Adrenal gland (tissue), 9 donors: ENCODE measurements at regions not wholly inside any gene's neighbourhood (a gene's known extent, or its start where the extent isn't known, plus 50 kb on each side); places are given as distances from the start of the nearest gene placed in this dataset.

Source experiments
- DNase-seq, 7 donors: peaks; one replicate each; pipeline ENCODE4 v3.0.0-alpha.2; 2019 to 2020
- H3K27ac ChIP-seq, 5 donors: fragments of 200-600 bp; sonication (generic) in 4 of 5; 1 replicate in 3 of 5; 2 replicates in 2 of 5; pipeline versions ENCODE4 v1.5.1 to v1.8.0; 2016 to 2020; ENCODE audit warnings: mild to moderate bottlenecking in 1 of 5
- H3K27me3 ChIP-seq: fragments of 200-600 bp; 2 replicates; pipeline ENCODE4 v1.8.0; 2021
- H3K36me3 ChIP-seq, 2 donors: fragments of 200-600 bp; replicated peaks in 1 of 2; 1 replicate in 1 of 2; 2 replicates in 1 of 2; pipeline versions ENCODE4 v1.5.1 to v1.8.0; 2018 to 2022
- H3K4me1 ChIP-seq, 2 donors: fragments of 200-600 bp; replicated peaks in 1 of 2; 1 replicate in 1 of 2; 2 replicates in 1 of 2; pipeline versions ENCODE4 v1.5.1 to v1.8.0; 2018 to 2021
- H3K4me3 ChIP-seq, 4 donors: fragments of 200-600 bp; sonication (generic) in 3 of 4; one replicate each; pipeline ENCODE4 v1.5.1; 2016 to 2018
- H3K9me3 ChIP-seq, 3 donors: fragments of 200-600 bp; sonication (generic) in 1 of 3; replicated peaks in 1 of 3; 1 replicate in 2 of 3; 2 replicates in 1 of 3; pipeline versions ENCODE4 v1.5.1 to v1.8.0; 2016 to 2021
- POLR2A ChIP-seq, 2 donors: fragments of 450-650 bp; IDR thresholded peaks; one replicate each; pipeline ENCODE4 v1.6.1; 2017; ENCODE audit warnings: antibody characterized with exemption in 2 of 2, mild to moderate bottlenecking in 2 of 2, moderate library complexity in 1 of 2
- WGBS, 4 donors: extraction: QIAGEN DNeasy Blood & Tissue Kit in 2 of 4; methylation state at CpG; one replicate each; pipeline versions ENCODE4 v1.1.5 to v1.1.7; 2013 to 2017; 5-methylcytosine and 5-hydroxymethylcytosine counted together
- intact Hi-C, 2 donors: fragments of 100-400 bp; cut with DNase I; formaldehyde crosslinking; loops; one replicate each; pipeline versions ENCODE4 v1.14.1 to v1.15.0; 2022 to 2023
- TF ChIP-seq, protein P1 (sequence below), 6 experiments: fragments of 450-650 bp in 4 of 6; fragments of 200-600 bp in 2 of 6; sonication (generic) in 1 of 6; IDR thresholded peaks; 1 replicate in 5 of 6; 2 replicates in 1 of 6; pipeline versions ENCODE4 v1.5.1 to v1.8.0; 2016 to 2021; ENCODE audit warnings: antibody characterized with exemption in 6 of 6, mild to moderate bottlenecking in 2 of 6, moderate library complexity in 1 of 6
- donor health status: healthy with polysubstance abuse.
- donor health status: Bipolar disorder and iron deficiency.
- donor health status: DM: yes; HTN: yes; CAD: no.
- donor health status: DM: no; HTN: no; CAD: no.
- donor health status: DM: no; HTN: no; CAD: no.

GRCh38 chr10:71063401-71063800 lies 149.0 kb upstream of the UNC5B start:
- H3K4me1 ChIP-seq = no peaks in the 10 kb centered on the region
- intact Hi-C loops = no loop called here
- H3K36me3 ChIP-seq = no peaks in the 10 kb centered on the region
- no peak for DNase-seq
- no peak overlapping the region for H3K4me3 ChIP-seq
- no peak overlapping the region for H3K27ac ChIP-seq
- H3K9me3 ChIP-seq = no peaks in the 10 kb centered on the region
- WGBS, 4 donors = 61 to 83% (median 78%) methylated on average over 5 to 7 of the region's 7 CpGs
- TF ChIP-seq POLR2A (IDR thresholded peaks at IDR 0.05) = no peak
- TF ChIP-seq, protein P1, sequence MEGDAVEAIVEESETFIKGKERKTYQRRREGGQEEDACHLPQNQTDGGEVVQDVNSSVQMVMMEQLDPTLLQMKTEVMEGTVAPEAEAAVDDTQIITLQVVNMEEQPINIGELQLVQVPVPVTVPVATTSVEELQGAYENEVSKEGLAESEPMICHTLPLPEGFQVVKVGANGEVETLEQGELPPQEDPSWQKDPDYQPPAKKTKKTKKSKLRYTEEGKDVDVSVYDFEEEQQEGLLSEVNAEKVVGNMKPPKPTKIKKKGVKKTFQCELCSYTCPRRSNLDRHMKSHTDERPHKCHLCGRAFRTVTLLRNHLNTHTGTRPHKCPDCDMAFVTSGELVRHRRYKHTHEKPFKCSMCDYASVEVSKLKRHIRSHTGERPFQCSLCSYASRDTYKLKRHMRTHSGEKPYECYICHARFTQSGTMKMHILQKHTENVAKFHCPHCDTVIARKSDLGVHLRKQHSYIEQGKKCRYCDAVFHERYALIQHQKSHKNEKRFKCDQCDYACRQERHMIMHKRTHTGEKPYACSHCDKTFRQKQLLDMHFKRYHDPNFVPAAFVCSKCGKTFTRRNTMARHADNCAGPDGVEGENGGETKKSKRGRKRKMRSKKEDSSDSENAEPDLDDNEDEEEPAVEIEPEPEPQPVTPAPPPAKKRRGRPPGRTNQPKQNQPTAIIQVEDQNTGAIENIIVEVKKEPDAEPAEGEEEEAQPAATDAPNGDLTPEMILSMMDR (IDR thresholded peaks at IDR 0.05) = no peak
- H3K27me3 ChIP-seq = no peaks in the 10 kb centered on the region

- H3K4me1 ChIP-seq = no peaks in the 10 kb centered on the region
- H3K4me3 ChIP-seq = no peak overlapping the region
- no peaks in the 10 kb centered on the region for H3K27me3 ChIP-seq
- no peak for DNase-seq
- WGBS, 4 donors = 57 to 67% (median 61%) methylated on average over 13 of the region's 13 CpGs
- H3K36me3 ChIP-seq = no peaks in the 10 kb centered on the region
- H3K27ac ChIP-seq = no peak overlapping the region
- no peaks in the 10 kb centered on the region for H3K9me3 ChIP-seq
- TF ChIP-seq, protein P1 (IDR thresholded peaks at IDR 0.05) = no peak
- TF ChIP-seq POLR2A (IDR thresholded peaks at IDR 0.05) = no peak
- intact Hi-C loops = no loop called here
Observed at GRCh38 chr10:71064413-71065118, 147.8 kb upstream of the UNC5B start.

DNA sequence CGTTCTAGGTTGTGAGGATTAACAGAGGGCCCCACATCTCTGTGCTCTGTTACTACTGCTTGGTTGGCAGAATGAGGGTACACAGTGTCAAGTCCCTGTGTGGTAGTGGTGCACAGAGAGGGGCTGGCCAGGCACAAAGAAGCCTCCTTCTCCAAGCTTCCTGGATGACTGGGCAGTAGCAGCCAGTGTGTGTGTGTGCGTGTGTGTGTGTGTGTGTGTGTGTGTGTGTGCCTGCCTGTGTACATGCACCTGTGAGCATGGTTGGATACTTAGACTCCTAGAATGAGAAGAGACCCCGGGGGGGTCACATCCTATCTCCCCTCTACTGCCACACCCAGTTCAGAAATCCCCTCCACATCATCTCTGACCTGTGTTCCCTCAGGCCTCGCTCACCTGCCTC lies 146.7 kb upstream of the UNC5B start:
- intact Hi-C loops = no loop called here
- WGBS, 4 donors = 64 to 82% (median 77%) methylated on average over 3 to 4 of the region's 4 CpGs

DNA sequence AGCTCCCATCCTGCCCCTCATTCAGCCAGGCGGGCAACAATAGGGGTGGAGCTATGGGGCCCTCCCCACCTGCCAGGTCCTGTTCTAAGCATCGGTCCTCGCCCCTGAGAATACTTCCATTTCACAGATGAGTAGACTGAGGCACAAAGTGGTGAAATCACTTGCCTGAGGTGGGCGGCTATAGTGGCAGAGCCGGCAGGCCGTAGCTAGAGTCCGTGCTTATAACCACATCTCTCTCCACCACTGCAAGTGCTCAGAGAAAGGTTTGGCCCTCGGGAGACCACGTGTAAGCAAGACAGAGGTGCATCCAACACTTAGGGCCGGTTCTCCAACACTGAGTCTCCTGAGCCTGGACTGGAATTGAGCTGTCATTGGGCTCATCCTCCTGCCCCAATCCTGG lies 145.8 kb upstream of the UNC5B start:
- H3K27me3 ChIP-seq = no peaks in the 10 kb centered on the region
- H3K27ac ChIP-seq = no peak overlapping the region
- H3K36me3 ChIP-seq = no peaks in the 10 kb centered on the region
- no peaks in the 10 kb centered on the region for H3K4me1 ChIP-seq
- WGBS, 4 donors = 89 to 92% (median 91%) methylated on average over 6 to 10 of the region's 10 CpGs
- no peak overlapping the region for H3K4me3 ChIP-seq
- DNase-seq = no peak
- intact Hi-C loops = no loop called here
- H3K9me3 ChIP-seq = no peaks in the 10 kb centered on the region
- TF ChIP-seq POLR2A (IDR thresholded peaks at IDR 0.05) = no peak
- TF ChIP-seq, protein P1 (IDR thresholded peaks at IDR 0.05) = no peak

More for the DNA sequence above, 146.7 kb upstream of the UNC5B start:
- Histone ChIP-seq H3K9me3 (no peaks in the 10 kb centered on the region), H3K36me3 (no peaks in the 10 kb centered on the region), H3K4me3 (no peak overlapping the region), H3K27ac (no peak overlapping the region), H3K27me3 (no peaks in the 10 kb centered on the region), H3K4me1 (no peaks in the 10 kb centered on the region)
- TF ChIP-seq POLR2A (IDR thresholded peaks at IDR 0.05) = no peak
- TF ChIP-seq, protein P1 (IDR thresholded peaks at IDR 0.05) = no peak
- no peak for DNase-seq
